Panc1 (cell line): ENCODE measurements at regions not wholly inside any gene's neighbourhood (a gene's known extent, or its start where the extent isn't known, plus 50 kb on each side); places are given as distances from the start of the nearest gene placed in this dataset.

Source experiments
- CTCF ChIP-seq: fragments of 450-650 bp; IDR thresholded peaks from 2 replicates; pipeline ENCODE4 v1.5.1; 2017; ENCODE audit warnings: mild to moderate bottlenecking
- POLR2AphosphoS5 ChIP-seq: IDR thresholded peaks from 2 replicates; pipeline ENCODE4 v1.6.1; 2012; ENCODE audit warnings: mild to moderate bottlenecking, low read depth, low read length, moderate library complexity
- REST ChIP-seq, 2 experiments: IDR thresholded peaks; 2 replicates each; pipeline ENCODE4 v1.6.1; 2011 to 2012; ENCODE audit warnings: low read depth in 2 of 2, control low read depth in 1 of 2, low read length in 1 of 2, mild to moderate bottlenecking in 1 of 2, moderate library complexity in 1 of 2; ENCODE audit not compliant: insufficient read depth in 1 of 2
- SIN3A ChIP-seq: IDR thresholded peaks from 2 replicates; pipeline ENCODE4 v1.6.1; 2012; ENCODE audit warnings: low read depth, mild to moderate bottlenecking, low read length, moderate library complexity, borderline replicate concordance; ENCODE audit not compliant: insufficient read depth
- TCF7L2 ChIP-seq: IDR thresholded peaks from 2 replicates; pipeline ENCODE4 v1.6.1; 2011; ENCODE audit warnings: mild to moderate bottlenecking, low read depth, low read length, inconsistent platforms

- TF ChIP-seq CTCF (no peak), TCF7L2 (no peak), REST (IDR thresholded peaks at IDR 0.05; ENCODE audit: insufficient read depth in 1 of 2, low read depth in 2 of 2, low read length in 1 of 2) (no peak), POLR2AphosphoS5 (no peak), SIN3A (no peak)
These were observed 329.6 kb downstream of the SLITRK5 start for GRCh38 chr13:88000787-88001186.
